T47D (cell line): ENCODE measurements at regions not wholly inside any gene's neighbourhood (a gene's known extent, or its start where the extent isn't known, plus 50 kb on each side); places are given as distances from the start of the nearest gene placed in this dataset.
"Not testable (repeated sequence)": the region's sequence is repeated elsewhere in the genome, so short reads cannot be mapped to it uniquely, and the experiment has no call there.

Experiments used
- DNase-seq, 2 experiments: peaks; one replicate each; pipeline versions ENCODE4 v3.0.0 to v3.0.0-alpha.2; 2011 to 2012; ENCODE audit warnings: low read depth in 1 of 2, low spot score in 1 of 2
- JUND ChIP-seq: IDR thresholded peaks from 2 replicates; pipeline ENCODE4 v1.6.1; 2012; ENCODE audit warnings: low read depth
- in situ Hi-C: cut with HindIII; loops from 2 replicates; pipeline ENCODE4 v1.10.0; 2016; ENCODE audit warnings: low sequenced_read_pairs, low pct_unique_long_range_greater_than_20kb

GRCh38 chr12:83613586-83614110, 926.9 kb downstream of the TMTC2 start:
- no peak for TF ChIP-seq JUND
- in situ Hi-C loops = no loop called here
- DNase-seq = no peak

GRCh38 chr12:83603106-83603505, 916.4 kb downstream of the TMTC2 start:
- in situ Hi-C loops = no loop called here
- no peak for DNase-seq
- no peak for TF ChIP-seq JUND

- DNase-seq = no peak
- TF ChIP-seq JUND = no peak
- in situ Hi-C loops = no loop called here
Measured at GRCh38 chr12:83575326-83575725, 888.6 kb downstream of the TMTC2 start.

GRCh38 chr12:83574142-83574541, 887.4 kb downstream of the TMTC2 start:
- TF ChIP-seq JUND = no peak
- DNase-seq = no peak
- in situ Hi-C loops = no loop called here

- in situ Hi-C loops = no loop called here
- no peak for DNase-seq
Measured at GRCh38 chr12:83573671-83574070, 887.0 kb downstream of the TMTC2 start.

GRCh38 chr12:83559650-83560049, 872.9 kb downstream of the TMTC2 start:
- in situ Hi-C loops = no loop called here
- no peak for TF ChIP-seq JUND
- no peak for DNase-seq

More at GRCh38 chr12:83573671-83574070, 887.0 kb downstream of the TMTC2 start:
- no peak for TF ChIP-seq JUND

GRCh38 chr12:83556040-83556439, 869.3 kb downstream of the TMTC2 start:
- in situ Hi-C loops, DNase-seq: not testable (repeated sequence)

GRCh38 chr12:83541446-83541845, 854.7 kb downstream of the TMTC2 start:
- in situ Hi-C loops = no loop called here
- no peak for DNase-seq
- no peak for TF ChIP-seq JUND

GRCh38 chr12:83538361-83538965, 851.8 kb downstream of the TMTC2 start:
- DNase-seq = no peak
- no peak for TF ChIP-seq JUND
- in situ Hi-C loops = no loop called here

- no peak for TF ChIP-seq JUND
- DNase-seq = no peak
- in situ Hi-C loops = no loop called here
Measured at GRCh38 chr12:83537428-83538053, 850.8 kb downstream of the TMTC2 start.

- DNase-seq = no peak
- in situ Hi-C loops = no loop called here
- TF ChIP-seq JUND = no peak
Measured at GRCh38 chr12:83536496-83536895, 849.8 kb downstream of the TMTC2 start.

- in situ Hi-C loops = no loop called here
- TF ChIP-seq JUND = no peak
- DNase-seq = no peak
Measured at GRCh38 chr12:83528571-83528970, 841.9 kb downstream of the TMTC2 start.

- in situ Hi-C loops = no loop called here
- DNase-seq = no peak
- TF ChIP-seq JUND = no peak
Measured at GRCh38 chr12:83527810-83528209, 841.1 kb downstream of the TMTC2 start.
